Adrenal gland (tissue), 9 donors: ENCODE measurements at regions not wholly inside any gene's neighbourhood (a gene's known extent, or its start where the extent isn't known, plus 50 kb on each side); places are given as distances from the start of the nearest gene placed in this dataset.

Experiments
- DNase-seq, 7 donors: peaks; one replicate each; pipeline ENCODE4 v3.0.0-alpha.2; 2019 to 2020
- H3K27ac ChIP-seq, 5 donors: fragments of 200-600 bp; sonication (generic) in 4 of 5; 1 replicate in 3 of 5; 2 replicates in 2 of 5; pipeline versions ENCODE4 v1.5.1 to v1.8.0; 2016 to 2020; ENCODE audit warnings: mild to moderate bottlenecking in 1 of 5
- H3K27me3 ChIP-seq: fragments of 200-600 bp; 2 replicates; pipeline ENCODE4 v1.8.0; 2021
- H3K36me3 ChIP-seq, 2 donors: fragments of 200-600 bp; replicated peaks in 1 of 2; 1 replicate in 1 of 2; 2 replicates in 1 of 2; pipeline versions ENCODE4 v1.5.1 to v1.8.0; 2018 to 2022
- H3K4me1 ChIP-seq, 2 donors: fragments of 200-600 bp; replicated peaks in 1 of 2; 1 replicate in 1 of 2; 2 replicates in 1 of 2; pipeline versions ENCODE4 v1.5.1 to v1.8.0; 2018 to 2021
- H3K4me3 ChIP-seq, 4 donors: fragments of 200-600 bp; sonication (generic) in 3 of 4; one replicate each; pipeline ENCODE4 v1.5.1; 2016 to 2018
- H3K9me3 ChIP-seq, 3 donors: fragments of 200-600 bp; sonication (generic) in 1 of 3; replicated peaks in 1 of 3; 1 replicate in 2 of 3; 2 replicates in 1 of 3; pipeline versions ENCODE4 v1.5.1 to v1.8.0; 2016 to 2021
- POLR2A ChIP-seq, 2 donors: fragments of 450-650 bp; IDR thresholded peaks; one replicate each; pipeline ENCODE4 v1.6.1; 2017; ENCODE audit warnings: antibody characterized with exemption in 2 of 2, mild to moderate bottlenecking in 2 of 2, moderate library complexity in 1 of 2
- WGBS, 4 donors: extraction: QIAGEN DNeasy Blood & Tissue Kit in 2 of 4; methylation state at CpG; one replicate each; pipeline versions ENCODE4 v1.1.5 to v1.1.7; 2013 to 2017; 5-methylcytosine and 5-hydroxymethylcytosine counted together
- intact Hi-C, 2 donors: fragments of 100-400 bp; cut with DNase I; formaldehyde crosslinking; loops; one replicate each; pipeline versions ENCODE4 v1.14.1 to v1.15.0; 2022 to 2023
- TF ChIP-seq, protein P1 (sequence below), 6 experiments: fragments of 450-650 bp in 4 of 6; fragments of 200-600 bp in 2 of 6; sonication (generic) in 1 of 6; IDR thresholded peaks; 1 replicate in 5 of 6; 2 replicates in 1 of 6; pipeline versions ENCODE4 v1.5.1 to v1.8.0; 2016 to 2021; ENCODE audit warnings: antibody characterized with exemption in 6 of 6, mild to moderate bottlenecking in 2 of 6, moderate library complexity in 1 of 6
- donor health status: healthy with polysubstance abuse.
- donor health status: Bipolar disorder and iron deficiency.
- donor health status: DM: yes; HTN: yes; CAD: no.
- donor health status: DM: no; HTN: no; CAD: no.
- donor health status: DM: no; HTN: no; CAD: no.

DNA sequence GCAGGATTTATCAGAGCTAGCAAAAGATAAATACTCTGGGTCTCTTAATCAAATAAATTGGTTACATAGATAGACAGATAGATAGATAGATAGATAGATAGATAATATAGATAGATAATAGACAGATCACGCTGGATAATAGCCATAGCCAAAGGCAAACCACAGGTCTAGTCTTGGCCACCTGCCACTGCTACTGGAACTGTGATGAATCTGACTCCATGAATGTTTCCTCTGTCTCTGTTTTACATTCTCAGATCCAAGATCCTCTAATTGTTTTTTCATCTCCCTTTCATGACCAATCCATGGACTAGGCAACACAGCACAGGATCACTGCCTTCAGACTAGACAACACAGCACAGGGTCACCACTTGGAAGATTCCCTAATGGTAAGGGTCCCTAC is 444.7 kb upstream of the NFIA start:
- 67 to 84% (median 78%) methylated on average over 1 of the region's 1 CpG for WGBS, 4 donors
- no peak for DNase-seq
- intact Hi-C loops = no loop called here

DNA sequence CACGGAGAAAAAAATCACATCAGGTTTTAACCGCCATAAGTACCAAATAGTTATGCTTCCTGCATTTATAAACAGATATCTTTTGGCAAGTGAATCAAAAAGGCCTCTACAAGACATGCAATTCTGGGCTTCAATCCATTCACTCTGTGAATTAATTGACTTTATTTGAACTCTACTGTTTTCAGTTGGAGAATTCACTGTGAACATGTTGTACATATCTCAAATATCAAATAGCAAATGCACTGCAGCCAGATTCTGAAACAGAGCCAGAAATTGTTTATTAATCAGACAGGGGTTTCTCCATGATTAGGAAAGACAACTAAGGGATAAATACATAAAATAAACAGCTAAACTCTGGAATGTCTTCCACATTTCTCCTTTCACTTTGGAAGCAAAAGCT is 445.4 kb upstream of the NFIA start:
- TF ChIP-seq, protein P1, sequence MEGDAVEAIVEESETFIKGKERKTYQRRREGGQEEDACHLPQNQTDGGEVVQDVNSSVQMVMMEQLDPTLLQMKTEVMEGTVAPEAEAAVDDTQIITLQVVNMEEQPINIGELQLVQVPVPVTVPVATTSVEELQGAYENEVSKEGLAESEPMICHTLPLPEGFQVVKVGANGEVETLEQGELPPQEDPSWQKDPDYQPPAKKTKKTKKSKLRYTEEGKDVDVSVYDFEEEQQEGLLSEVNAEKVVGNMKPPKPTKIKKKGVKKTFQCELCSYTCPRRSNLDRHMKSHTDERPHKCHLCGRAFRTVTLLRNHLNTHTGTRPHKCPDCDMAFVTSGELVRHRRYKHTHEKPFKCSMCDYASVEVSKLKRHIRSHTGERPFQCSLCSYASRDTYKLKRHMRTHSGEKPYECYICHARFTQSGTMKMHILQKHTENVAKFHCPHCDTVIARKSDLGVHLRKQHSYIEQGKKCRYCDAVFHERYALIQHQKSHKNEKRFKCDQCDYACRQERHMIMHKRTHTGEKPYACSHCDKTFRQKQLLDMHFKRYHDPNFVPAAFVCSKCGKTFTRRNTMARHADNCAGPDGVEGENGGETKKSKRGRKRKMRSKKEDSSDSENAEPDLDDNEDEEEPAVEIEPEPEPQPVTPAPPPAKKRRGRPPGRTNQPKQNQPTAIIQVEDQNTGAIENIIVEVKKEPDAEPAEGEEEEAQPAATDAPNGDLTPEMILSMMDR (IDR thresholded peaks at IDR 0.05) = no peak
- no peak for TF ChIP-seq POLR2A (IDR thresholded peaks at IDR 0.05)
- no peaks in the 10 kb centered on the region for H3K4me1 ChIP-seq
- H3K36me3 ChIP-seq = no peaks in the 10 kb centered on the region
- H3K27me3 ChIP-seq = no peaks in the 10 kb centered on the region
- no peak for DNase-seq
- H3K27ac ChIP-seq = no peak overlapping the region
- 70 to 78% (median 76%) methylated on average over 2 of the region's 2 CpGs for WGBS, 4 donors
- intact Hi-C loops = no loop called here
- H3K9me3 ChIP-seq = no peaks in the 10 kb centered on the region
- no peak overlapping the region for H3K4me3 ChIP-seq

More for the DNA sequence above, 444.7 kb upstream of the NFIA start:
- no peaks in the 10 kb centered on the region for H3K4me1 ChIP-seq
- no peak overlapping the region for H3K27ac ChIP-seq
- no peak overlapping the region for H3K4me3 ChIP-seq
- H3K9me3 ChIP-seq = no peaks in the 10 kb centered on the region
- no peaks in the 10 kb centered on the region for H3K36me3 ChIP-seq
- no peaks in the 10 kb centered on the region for H3K27me3 ChIP-seq
- TF ChIP-seq POLR2A (IDR thresholded peaks at IDR 0.05) = no peak
- TF ChIP-seq, protein P1 (IDR thresholded peaks at IDR 0.05) = no peak

DNA sequence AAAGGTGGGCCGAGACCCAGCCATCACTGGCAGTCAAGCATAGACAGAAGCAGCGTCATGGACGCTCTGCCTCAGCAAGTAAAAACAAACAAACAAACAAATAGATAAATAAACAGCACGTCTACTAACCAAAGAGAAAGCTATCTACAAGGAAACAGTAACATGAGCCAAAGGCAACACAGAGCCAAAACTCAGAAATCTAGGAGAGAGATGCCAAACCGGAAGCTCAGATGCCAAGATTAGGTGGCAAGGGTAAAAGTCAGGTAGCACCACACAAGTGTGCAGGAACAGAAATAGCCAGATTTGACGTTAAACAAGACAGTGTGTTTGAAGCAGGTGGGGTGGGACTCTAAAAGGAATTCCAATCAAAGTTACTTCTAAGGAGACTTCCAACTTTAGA is 448.3 kb upstream of the NFIA start:
- Histone ChIP-seq H3K27me3 (no peaks in the 10 kb centered on the region), H3K36me3 (no peaks in the 10 kb centered on the region), H3K4me3 (no peak overlapping the region), H3K9me3 (no peaks in the 10 kb centered on the region), H3K27ac (no peak overlapping the region), H3K4me1 (no peaks in the 10 kb centered on the region)
- WGBS, 4 donors = 58 to 73% (median 68%) methylated on average over 6 of the region's 6 CpGs
- intact Hi-C loops = no loop called here
- DNase-seq = no peak
- TF ChIP-seq POLR2A (IDR thresholded peaks at IDR 0.05) = no peak
- TF ChIP-seq, protein P1 (IDR thresholded peaks at IDR 0.05) = no peak

DNA sequence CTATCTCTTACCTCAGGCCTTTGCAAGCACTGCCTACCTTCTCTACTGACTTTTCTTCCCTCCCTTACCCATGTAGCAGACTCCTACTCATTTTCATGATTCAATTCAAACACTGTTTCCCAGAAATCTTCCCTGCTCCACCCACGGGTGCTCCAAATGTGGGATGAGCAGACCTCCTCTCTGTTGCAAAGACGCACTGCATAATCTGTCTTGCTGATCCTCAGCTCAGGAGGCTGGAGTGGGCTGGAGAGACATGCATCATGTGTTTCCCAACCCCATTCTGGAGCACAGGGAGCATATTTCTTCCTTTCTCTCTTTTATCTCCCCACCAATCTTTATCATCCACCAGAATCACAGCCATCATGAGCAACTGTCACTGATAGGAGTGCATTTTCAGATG is 459.9 kb upstream of the NFIA start:
- intact Hi-C loops = no loop called here
- WGBS, 4 donors = 58 to 74% (median 69%) methylated on average over 2 of the region's 2 CpGs

More for the DNA sequence above, 459.9 kb upstream of the NFIA start:
- DNase-seq = peak in 1 of 7 donors; percentile 7
- no peak overlapping the region for H3K4me3 ChIP-seq
- no peaks in the 10 kb centered on the region for H3K36me3 ChIP-seq
- H3K27ac ChIP-seq = no peak overlapping the region
- H3K27me3 ChIP-seq = no peaks in the 10 kb centered on the region
- H3K9me3 ChIP-seq = no peaks in the 10 kb centered on the region
- no peak for TF ChIP-seq POLR2A (IDR thresholded peaks at IDR 0.05)
- TF ChIP-seq, protein P1 (IDR thresholded peaks at IDR 0.05) = no peak
- peaks cover 0 to 7% of the 10 kb centered on the region in 2 donors for H3K4me1 ChIP-seq
